Heart left ventricle (tissue), 16 donors: ENCODE measurements at regions not wholly inside any gene's neighbourhood (a gene's known extent, or its start where the extent isn't known, plus 50 kb on each side); places are given as distances from the start of the nearest gene placed in this dataset.
A peak's percentile ranks its signal among the peaks of the same experiment; 100 is the strongest.
"Not testable (repeated sequence)": the region's sequence is repeated elsewhere in the genome, so short reads cannot be mapped to it uniquely, and the experiment has no call there.

ENCODE experiments used
- ATAC-seq, 4 donors: fragments of 200-7000 bp; cut with Tn5 transposase; one replicate each; pipeline ENCODE4 v1.9.1; 2020 to 2022; ENCODE audit warnings: moderate library complexity in 4 of 4, mild to moderate bottlenecking in 3 of 4, moderate number of reproducible peaks in 1 of 4
- DNase-seq, 5 donors: peaks; one replicate each; pipeline ENCODE4 v3.0.0-alpha.2; 2020
- H3K27ac ChIP-seq, 12 donors: fragments of 200-600 bp; sonication (generic) in 4 of 12; one replicate each; pipeline versions ENCODE4 v1.5.0 to v1.8.0; 2016 to 2022; ENCODE audit warnings: mild to moderate bottlenecking in 2 of 12
- H3K27me3 ChIP-seq, 9 donors: fragments of 200-600 bp; sonication (generic) in 2 of 9; one replicate each; pipeline versions ENCODE4 v1.5.1 to v1.8.0; 2016 to 2022; ENCODE audit warnings: mild to moderate bottlenecking in 3 of 9
- H3K36me3 ChIP-seq, 9 donors: fragments of 200-600 bp; sonication (generic) in 2 of 9; one replicate each; pipeline versions ENCODE4 v1.5.0 to v1.8.0; 2018 to 2022; ENCODE audit warnings: mild to moderate bottlenecking in 2 of 9
- H3K4me1 ChIP-seq, 12 donors: fragments of 200-600 bp; sonication (generic) in 4 of 12; one replicate each; pipeline versions ENCODE4 v1.5.0 to v1.8.0; 2016 to 2022; ENCODE audit warnings: mild to moderate bottlenecking in 3 of 12
- H3K4me3 ChIP-seq, 12 donors: fragments of 200-600 bp; sonication (generic) in 4 of 12; one replicate each; pipeline versions ENCODE4 v1.5.0 to v1.8.0; 2017 to 2022; ENCODE audit warnings: mild to moderate bottlenecking in 9 of 12, moderate library complexity in 4 of 12
- H3K9me3 ChIP-seq, 12 donors: fragments of 200-600 bp; sonication (generic) in 4 of 12; one replicate each; pipeline versions ENCODE4 v1.5.0 to v1.8.0; 2016 to 2022; ENCODE audit warnings: mild to moderate bottlenecking in 1 of 12
- POLR2A ChIP-seq, 2 donors: fragments of 450-650 bp; IDR thresholded peaks; one replicate each; pipeline ENCODE4 v1.6.1; 2017; ENCODE audit warnings: antibody characterized with exemption in 2 of 2, mild to moderate bottlenecking in 2 of 2, moderate library complexity in 2 of 2
- WGBS, 4 donors: extraction: QIAGEN DNeasy Blood & Tissue Kit in 2 of 4; methylation state at CpG; one replicate each; pipeline versions ENCODE4 v1.1.5 to v1.1.7; 2013 to 2018; 5-methylcytosine and 5-hydroxymethylcytosine counted together
- intact Hi-C, 10 donors: fragments of 100-400 bp; cut with DNase I; formaldehyde crosslinking; loops; one replicate each; pipeline versions ENCODE4 v1.11.1 to v1.14.2; 2022
- TF ChIP-seq, protein P1 (sequence below), 12 donors: fragments of 200-600 bp; sonication (generic) in 4 of 12; IDR thresholded peaks; one replicate each; pipeline versions ENCODE4 v1.5.0 to v1.8.0; 2018 to 2022; ENCODE audit warnings: antibody characterized with exemption in 12 of 12, mild to moderate bottlenecking in 5 of 12
- donor health status: ischemic (EF 13 %, LVEDD 7.1; RV severe dilation, severe dysfunction).
- donor health status: healthy with polysubstance abuse.
- donor health status: DM: no; HTN: yes; CAD: no.
- donor health status: DM: no; HTN: no; CAD: no.
- donor health status: ischemic (EF 25% LVEDD 6.9; RV normal size, moderate dysfunction).
- donor health status: ischemic (EF 25% LVEDD 5.7; RV mildly dilated, moderate dysfunction).
- donor health status: healthy.
- donor health status: DM: yes; HTN: yes; CAD: no.
- donor health status: ischemic (EF 35%, LVEDD 5.7; RV mildly dilated, moderate dysfunction).
- donor health status: nonischemic (EF 11% LVEDD 7.7; RV severe dilation, severe dysfunction).
- donor health status: DM: yes; HTN: yes; CAD: no.
- donor health status: PGD.
- donor health status: ischemic (EF 29% LVEDD 5.4; RV normal size, mild dysfunction).
- donor health status: nonischemic (EF 23%, LVEDD 6.1; RV moderate dilation, normal function).

DNA sequence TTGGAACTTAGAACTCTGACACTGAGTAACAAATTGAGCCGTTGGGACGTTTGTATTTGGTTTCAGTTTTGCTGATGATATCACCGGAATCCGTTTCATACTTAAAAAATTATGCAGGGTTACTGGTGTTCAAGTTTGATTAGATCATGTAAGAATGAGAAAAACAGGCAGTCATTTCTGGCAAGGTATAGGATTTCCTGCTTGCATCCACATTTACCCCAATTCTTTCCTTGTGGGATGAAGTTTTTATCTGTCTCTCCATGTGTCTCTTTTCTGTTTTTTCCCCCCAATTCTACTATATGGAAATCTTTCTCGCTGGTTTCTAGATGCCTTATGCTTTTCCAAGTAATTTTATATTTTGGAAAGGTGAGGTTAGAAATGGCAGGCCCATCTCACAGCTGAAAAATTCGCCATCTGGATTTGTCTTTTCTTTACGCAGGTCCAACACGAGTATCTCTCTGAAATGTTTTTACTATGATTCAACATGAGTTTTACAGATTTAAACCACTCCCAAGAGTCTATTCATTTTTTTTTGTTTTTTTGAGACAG, 197.9 kb downstream of the SHOX start:
- 75 to 82% (median 79%) methylated on average over 8 of the region's 8 CpGs for WGBS, 4 donors
- Histone ChIP-seq H3K27me3 (no peaks in the 10 kb centered on the region), H3K36me3 (no peaks in the 10 kb centered on the region), H3K27ac (no peak overlapping the region), H3K9me3 (peaks cover 0 to 12% (median 0%) of the 10 kb centered on the region in 12 donors), H3K4me3 (no peak overlapping the region), H3K4me1 (no peaks in the 10 kb centered on the region)
- ATAC-seq = no peak
- no peak for DNase-seq
- intact Hi-C loops = no loop called here
- no peak for TF ChIP-seq POLR2A (IDR thresholded peaks at IDR 0.05)
- TF ChIP-seq, protein P1, sequence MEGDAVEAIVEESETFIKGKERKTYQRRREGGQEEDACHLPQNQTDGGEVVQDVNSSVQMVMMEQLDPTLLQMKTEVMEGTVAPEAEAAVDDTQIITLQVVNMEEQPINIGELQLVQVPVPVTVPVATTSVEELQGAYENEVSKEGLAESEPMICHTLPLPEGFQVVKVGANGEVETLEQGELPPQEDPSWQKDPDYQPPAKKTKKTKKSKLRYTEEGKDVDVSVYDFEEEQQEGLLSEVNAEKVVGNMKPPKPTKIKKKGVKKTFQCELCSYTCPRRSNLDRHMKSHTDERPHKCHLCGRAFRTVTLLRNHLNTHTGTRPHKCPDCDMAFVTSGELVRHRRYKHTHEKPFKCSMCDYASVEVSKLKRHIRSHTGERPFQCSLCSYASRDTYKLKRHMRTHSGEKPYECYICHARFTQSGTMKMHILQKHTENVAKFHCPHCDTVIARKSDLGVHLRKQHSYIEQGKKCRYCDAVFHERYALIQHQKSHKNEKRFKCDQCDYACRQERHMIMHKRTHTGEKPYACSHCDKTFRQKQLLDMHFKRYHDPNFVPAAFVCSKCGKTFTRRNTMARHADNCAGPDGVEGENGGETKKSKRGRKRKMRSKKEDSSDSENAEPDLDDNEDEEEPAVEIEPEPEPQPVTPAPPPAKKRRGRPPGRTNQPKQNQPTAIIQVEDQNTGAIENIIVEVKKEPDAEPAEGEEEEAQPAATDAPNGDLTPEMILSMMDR (IDR thresholded peaks at IDR 0.05) = no peak

DNA sequence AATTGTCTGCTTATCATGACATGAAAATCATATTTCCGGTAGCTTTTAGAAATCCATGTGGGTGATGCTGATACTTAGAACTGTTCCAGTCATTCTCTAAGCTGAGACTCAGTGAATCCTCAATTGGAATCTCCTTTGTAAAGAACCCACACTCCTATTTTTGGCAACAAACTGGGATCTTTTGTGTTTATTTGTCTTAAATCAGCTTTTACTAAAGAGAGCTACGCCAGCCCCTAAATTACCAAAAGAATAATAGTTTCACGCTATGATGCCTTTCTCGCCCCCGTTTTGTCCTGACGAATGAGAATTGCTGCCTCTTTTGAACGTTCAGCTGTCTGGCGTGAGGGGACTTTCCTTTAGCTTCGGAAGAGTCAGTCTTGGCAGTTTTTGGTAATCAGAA, 195.9 kb downstream of the SHOX start:
- Histone ChIP-seq H3K36me3 (no peaks in the 10 kb centered on the region), H3K9me3 (peaks cover 0 to 13% (median 0%) of the 10 kb centered on the region in 12 donors), H3K27me3 (no peaks in the 10 kb centered on the region), H3K4me1 (no peaks in the 10 kb centered on the region), H3K4me3 (no peak overlapping the region), H3K27ac (peak overlapping the region in 4 of 12 donors; percentile 24 to 49 (median 29))
- no peak for TF ChIP-seq POLR2A (IDR thresholded peaks at IDR 0.05)
- TF ChIP-seq, protein P1 (IDR thresholded peaks at IDR 0.05) = no peak
- no peak for DNase-seq
- 49 to 55% (median 52%) methylated on average over 9 of the region's 9 CpGs for WGBS, 4 donors
- intact Hi-C loops = no loop called here
- no peak for ATAC-seq

DNA sequence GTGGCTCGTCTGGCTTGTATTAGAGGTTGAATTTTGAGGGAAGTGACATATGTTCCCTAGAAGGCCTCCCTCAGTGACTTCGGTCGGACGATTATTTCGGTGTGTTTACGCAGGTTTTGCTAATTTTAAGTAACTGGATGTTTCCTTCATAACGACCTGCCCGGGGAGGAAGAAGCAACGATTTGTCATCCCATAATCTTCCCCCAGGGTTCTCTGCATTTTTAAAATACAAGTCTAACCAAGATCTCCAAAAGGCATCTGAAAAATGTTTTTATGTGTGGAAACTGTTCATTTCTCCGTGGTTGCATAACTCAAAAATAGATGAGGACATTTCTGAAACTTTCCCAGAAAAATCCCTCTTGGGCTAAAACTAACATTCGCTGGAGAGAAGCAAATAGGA, 195.4 kb downstream of the SHOX start:
- ATAC-seq = no peak
- TF ChIP-seq POLR2A (IDR thresholded peaks at IDR 0.05) = no peak
- TF ChIP-seq, protein P1 (IDR thresholded peaks at IDR 0.05) = no peak
- Histone ChIP-seq H3K27me3 (no peaks in the 10 kb centered on the region), H3K4me1 (no peaks in the 10 kb centered on the region), H3K9me3 (peaks cover 0 to 9% (median 0%) of the 10 kb centered on the region in 12 donors), H3K4me3 (no peak overlapping the region), H3K27ac (peak overlapping the region in 2 of 12 donors; percentile 4 to 24), H3K36me3 (no peaks in the 10 kb centered on the region)
- DNase-seq = no peak
- 70 to 74% (median 72%) methylated on average over 11 of the region's 11 CpGs for WGBS, 4 donors
- intact Hi-C loops = no loop called here

DNA sequence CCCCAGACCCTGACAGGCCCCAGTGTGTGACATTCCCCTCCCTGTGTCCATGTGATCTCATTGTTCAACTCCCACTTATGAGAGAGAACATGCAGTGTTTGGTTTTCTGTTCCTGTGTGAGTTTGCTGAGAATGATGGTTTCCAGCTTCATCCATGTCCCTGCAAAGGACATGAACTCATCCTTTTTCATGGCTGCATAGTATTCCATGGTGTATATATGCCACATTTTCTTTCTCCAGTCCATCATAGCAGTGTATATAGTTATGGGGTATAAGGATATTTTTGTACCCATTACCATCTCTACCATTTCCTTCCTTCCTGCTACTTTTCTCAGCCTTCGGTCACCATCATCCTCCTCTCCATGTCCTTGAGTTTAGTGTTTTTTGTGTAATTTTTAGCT, 192.5 kb downstream of the SHOX start:
- intact Hi-C loops = not testable (repeated sequence)

More for the DNA sequence above, 192.5 kb downstream of the SHOX start:
- H3K27ac ChIP-seq, H3K9me3 ChIP-seq, H3K4me3 ChIP-seq, ATAC-seq, H3K36me3 ChIP-seq, H3K4me1 ChIP-seq, H3K27me3 ChIP-seq, DNase-seq: not testable (repeated sequence)
- 89 to 100% (median 95%) methylated on average over 1 of the region's 1 CpG for WGBS, 4 donors
